ENCODE measurements at regions not wholly inside any gene's neighbourhood (a gene's known extent, or its start where the extent isn't known, plus 50 kb on each side); places are given as distances from the start of the nearest gene placed in this dataset.

DNA sequence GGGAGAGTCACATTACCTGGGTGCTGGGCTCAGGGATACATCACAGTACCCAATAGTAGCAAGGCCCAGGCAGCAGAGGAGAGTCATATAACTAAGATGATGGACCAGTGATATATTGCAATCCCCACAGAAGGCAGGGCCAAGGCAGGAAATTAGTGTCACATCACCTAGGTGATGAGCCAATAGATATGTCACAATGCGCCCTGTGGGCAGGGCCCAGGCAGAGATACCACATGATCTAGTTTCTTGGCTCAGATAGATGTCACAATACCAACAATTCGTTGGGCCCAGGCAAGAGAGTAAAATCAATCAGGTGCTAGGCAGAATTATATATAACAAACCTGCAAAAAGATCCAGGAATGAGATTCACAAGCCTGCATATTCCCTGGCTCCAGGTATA lies 2111.5 kb downstream of the TP53TG3F start:
- TF ChIP-seq POLR2AphosphoS5 (IDR thresholded peaks at IDR 0.05; ENCODE audit: low read depth) (no peak), GABPA (IDR thresholded peaks at IDR 0.05; ENCODE audit: low read depth) (no peak)
- TF ChIP-seq, protein P1, sequence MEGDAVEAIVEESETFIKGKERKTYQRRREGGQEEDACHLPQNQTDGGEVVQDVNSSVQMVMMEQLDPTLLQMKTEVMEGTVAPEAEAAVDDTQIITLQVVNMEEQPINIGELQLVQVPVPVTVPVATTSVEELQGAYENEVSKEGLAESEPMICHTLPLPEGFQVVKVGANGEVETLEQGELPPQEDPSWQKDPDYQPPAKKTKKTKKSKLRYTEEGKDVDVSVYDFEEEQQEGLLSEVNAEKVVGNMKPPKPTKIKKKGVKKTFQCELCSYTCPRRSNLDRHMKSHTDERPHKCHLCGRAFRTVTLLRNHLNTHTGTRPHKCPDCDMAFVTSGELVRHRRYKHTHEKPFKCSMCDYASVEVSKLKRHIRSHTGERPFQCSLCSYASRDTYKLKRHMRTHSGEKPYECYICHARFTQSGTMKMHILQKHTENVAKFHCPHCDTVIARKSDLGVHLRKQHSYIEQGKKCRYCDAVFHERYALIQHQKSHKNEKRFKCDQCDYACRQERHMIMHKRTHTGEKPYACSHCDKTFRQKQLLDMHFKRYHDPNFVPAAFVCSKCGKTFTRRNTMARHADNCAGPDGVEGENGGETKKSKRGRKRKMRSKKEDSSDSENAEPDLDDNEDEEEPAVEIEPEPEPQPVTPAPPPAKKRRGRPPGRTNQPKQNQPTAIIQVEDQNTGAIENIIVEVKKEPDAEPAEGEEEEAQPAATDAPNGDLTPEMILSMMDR (IDR thresholded peaks at IDR 0.05; ENCODE audit: insufficient read depth, low read length), result no peak
